HG03103 (cell line): ENCODE measurements at regions not wholly inside any gene's neighbourhood (a gene's known extent, or its start where the extent isn't known, plus 50 kb on each side); places are given as distances from the start of the nearest gene placed in this dataset.
"Not testable (repeated sequence)": the region's sequence is repeated elsewhere in the genome, so short reads cannot be mapped to it uniquely, and the experiment has no call there.

Experiments
- ATAC-seq: cut with Tn5 transposase; IDR thresholded peaks from one replicate; pipeline ENCODE4 v1.9.1; 2021; ENCODE audit warnings: low read depth; ENCODE audit not compliant: unreplicated experiment

DNA sequence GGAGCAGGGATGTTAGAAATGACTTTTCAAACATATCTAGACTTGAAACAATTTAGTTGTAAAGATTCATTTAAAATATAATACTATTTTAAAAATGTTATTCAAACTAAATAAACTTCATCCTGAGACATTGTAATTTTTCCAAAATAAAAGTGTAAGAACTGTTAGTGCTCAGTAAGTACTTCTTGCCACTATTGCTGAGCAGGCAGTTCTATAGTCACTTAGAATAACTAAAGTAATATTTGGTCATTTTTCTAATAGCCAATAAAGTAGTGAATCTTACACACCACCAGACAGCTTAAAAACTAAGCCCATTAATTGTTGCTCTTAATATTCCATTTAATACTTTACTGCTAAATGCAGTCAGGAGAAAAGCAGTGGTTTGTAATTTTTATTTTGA is 1120.0 kb upstream of the CDH10 start:
- no peak for ATAC-seq

DNA sequence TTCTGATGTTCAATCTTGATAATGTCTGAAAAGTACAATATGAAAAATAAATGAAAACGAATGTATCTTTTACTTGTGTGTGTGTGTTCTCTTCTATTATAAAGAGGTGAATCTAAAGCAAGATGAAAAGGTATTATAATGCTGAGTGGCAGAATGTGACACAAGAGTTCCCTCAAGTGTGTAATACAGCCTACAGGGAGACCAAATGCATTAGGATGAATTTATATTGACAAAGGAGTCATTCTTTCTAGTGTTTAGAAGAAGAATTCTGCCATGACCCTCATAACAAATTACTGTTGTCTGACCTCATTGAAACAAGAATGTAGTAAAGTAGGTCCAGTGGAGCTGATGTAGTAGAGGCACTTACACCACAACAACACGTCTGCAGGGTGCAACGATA is 1119.0 kb upstream of the CDH10 start:
- no peak for ATAC-seq

DNA sequence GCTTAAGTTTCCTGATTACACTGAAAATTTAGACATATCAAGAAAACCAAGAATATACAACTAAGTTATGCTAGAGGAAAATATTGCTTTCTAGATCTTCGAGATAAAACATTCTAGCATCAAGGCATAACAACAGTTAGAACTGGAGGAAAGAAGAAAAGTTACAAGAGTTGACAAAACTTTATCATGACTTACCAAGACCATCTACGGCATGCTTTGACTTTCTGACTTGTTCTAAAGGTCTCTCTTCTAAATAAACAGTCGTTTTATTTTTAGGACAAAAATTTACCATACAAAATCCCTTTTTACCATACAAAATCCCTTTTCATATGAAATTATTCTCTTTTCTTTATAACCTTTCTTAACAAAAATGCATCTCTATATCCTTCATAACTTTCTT is 1110.1 kb upstream of the CDH10 start:
- no peak for ATAC-seq

DNA sequence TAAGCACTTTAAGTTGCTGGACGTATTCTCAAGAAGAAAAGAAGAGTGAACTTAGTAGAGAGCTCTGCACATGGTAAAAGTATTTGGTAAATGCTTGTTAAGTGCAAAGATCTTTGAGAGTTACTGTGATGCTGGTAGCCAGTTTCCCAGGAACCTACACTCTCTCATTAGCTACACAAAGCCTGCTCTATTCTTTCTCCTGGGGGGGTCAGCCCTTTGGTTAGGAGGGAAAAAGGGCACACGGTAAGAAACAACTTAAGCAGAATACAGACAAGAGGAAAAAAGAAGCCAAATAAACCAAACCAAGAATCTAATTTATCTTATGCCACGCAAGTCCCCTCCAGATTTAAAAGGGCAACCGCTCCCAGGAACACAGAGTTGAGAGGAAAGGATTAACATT is 1100.1 kb upstream of the CDH10 start:
- ATAC-seq = no peak

DNA sequence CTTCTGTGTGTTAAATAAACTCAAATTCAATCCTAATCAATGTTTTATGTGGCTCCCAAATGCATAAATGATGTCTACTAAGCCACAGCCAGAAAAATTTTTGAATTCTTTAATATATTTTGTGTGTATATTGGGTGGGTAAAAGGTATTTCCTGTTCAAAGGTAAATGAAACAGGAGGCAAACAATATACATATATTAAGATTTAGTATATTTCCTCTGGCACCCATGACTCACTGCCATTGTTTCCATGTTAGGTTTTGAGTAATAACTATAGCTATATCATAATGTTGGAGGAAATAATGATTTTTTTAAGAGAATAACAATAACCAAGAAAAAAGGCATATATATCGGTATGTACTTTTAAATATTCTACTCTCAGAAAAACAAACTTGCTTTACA is 1071.9 kb upstream of the CDH10 start:
- ATAC-seq = no peak

DNA sequence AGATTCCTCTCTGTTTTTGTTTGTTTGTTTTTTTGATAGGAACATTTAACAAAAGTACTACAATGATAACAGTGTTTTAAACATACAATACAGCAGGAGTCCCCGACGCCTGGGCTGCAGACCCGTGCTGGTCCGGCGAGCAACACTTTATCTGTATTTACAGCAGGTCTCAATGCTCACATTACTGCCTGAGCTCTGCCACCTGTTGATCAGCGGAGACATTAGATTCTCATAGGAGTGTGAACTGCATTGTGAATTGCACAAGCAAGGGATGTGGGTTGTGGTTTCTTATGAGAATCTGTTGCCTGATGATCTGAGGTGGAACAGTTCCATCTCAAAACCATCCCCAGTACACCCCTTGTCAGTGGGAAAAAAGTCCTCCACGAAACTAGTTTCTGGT is 1068.5 kb upstream of the CDH10 start:
- ATAC-seq = no peak

DNA sequence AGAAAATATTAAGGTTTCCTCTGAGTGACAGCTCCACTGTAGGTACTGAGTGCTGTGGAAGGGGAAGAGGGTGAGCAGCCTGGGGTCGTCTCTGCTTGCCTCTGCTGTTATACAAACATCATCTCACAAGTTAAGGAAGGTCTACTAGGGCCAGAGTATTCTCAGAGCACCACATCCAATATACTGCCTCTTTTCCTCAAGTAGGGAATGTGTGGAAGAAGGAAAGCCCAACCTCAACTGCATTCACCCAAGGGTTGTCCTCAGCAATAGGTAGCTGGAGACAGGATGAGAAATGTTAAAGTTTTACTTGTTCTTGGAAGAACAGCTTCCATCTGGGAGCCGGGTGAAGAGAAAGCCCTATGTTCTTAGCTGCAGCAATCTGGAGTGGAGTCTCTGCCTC is 1062.3 kb upstream of the CDH10 start:
- ATAC-seq = no peak

DNA sequence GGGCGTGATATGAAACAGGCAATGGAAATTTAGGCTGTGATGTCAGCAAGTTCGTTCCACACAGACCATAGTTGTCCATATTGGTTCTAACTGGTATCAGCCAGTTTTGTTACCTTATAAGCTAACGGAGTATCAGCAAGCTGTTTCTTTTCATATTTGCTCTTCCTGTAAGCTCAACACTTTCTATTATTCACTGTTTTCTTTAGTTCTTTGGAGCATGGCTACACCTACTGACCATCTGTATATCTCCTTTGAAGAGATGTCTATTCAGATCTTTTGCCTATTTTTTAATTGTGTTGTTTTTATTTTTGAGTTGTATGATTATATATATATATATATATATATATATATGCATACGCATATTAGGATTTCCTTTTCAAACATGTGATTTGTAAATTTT is 1057.2 kb upstream of the CDH10 start:
- ATAC-seq = no peak

DNA sequence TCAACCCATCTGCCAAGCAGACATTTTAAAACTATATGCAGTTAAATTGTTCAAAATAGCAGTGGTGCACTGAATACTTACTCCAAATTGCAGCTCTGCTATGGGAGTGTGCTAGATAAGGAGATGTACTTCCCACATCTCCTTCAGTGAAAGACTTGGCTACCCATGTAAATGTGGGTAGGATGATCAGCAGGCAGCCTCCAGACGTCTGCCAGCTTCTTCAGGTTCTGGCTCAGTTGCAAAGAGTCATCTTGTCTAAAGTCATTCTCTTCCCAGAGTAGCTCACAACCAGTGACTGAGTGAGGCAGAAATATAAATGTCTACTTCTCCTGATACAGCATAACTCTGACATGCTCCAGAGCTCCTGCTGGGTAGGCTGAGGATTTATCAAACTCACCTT is 1050.0 kb upstream of the CDH10 start:
- no peak for ATAC-seq

DNA sequence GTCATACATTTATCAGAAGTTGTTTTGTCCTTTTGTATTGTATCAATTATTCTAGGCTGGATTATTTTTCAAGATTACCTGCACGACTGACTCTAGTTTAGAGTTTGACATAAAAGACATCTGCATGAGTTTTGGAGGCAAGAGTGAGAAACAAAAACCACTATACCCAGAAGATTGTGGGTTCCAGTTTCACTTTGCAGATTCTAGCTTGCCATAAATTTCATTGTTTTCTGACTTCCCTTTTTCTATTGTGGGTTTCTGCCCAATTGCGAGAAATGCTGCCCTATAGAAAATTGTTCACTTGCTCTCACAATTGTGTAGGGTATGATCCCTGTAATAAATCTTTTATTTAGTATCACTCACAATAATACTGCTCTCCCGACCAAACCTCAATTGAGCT is 1043.4 kb upstream of the CDH10 start:
- ATAC-seq = peak; percentile 70

DNA sequence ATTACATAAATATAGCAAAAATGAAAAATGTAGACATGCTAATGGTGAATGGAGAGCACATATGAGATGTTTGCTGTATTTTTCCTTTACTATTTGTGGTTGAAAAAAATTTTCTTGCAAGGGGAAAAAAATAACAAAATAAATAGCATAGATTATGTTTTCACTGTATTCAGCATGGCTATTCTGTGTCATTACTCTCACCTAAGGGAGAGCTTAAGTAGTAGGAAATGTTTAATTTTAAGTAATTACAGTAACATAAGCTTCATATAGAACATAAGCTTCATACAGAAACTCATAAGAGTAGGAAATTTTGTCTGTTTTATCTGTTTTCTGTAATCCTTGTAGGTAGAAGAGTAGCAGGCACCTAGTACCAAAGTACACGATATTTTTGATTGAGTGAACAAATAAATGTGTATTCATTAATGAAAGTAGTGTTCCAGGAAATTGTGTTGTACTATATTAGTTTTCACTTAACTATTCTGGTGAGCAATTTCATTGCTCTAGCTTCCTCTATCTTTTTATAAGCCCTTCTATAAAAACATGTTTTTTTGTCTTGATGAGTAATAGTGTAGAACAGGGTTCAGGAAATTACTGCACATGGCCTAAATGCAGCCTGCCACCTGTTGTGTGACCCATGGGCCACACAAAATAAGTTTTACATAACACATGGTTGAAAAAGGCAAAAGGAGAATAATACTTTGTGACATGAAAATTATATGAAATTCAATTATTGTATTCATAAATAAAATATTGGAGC is 1025.0 kb upstream of the CDH10 start:
- no peak for ATAC-seq

DNA sequence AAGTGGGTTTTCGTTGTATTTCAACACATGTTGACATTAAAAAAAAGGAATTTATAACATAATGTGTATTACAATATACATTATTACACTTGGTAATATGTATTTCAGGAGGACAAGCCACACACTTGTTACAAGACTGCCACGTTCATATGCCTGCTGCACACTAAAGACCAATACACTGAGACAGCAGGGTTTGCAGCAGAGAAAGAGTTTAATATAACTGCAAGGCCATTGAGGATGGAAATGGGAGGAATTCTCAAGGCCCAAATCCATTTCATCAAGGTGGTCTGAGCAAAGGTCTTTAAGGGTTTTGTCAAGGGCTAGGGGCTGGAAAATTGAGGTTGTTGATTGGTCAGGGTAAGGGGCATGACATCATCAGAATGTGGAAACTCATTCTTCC is 1017.8 kb upstream of the CDH10 start:
- ATAC-seq = no peak

DNA sequence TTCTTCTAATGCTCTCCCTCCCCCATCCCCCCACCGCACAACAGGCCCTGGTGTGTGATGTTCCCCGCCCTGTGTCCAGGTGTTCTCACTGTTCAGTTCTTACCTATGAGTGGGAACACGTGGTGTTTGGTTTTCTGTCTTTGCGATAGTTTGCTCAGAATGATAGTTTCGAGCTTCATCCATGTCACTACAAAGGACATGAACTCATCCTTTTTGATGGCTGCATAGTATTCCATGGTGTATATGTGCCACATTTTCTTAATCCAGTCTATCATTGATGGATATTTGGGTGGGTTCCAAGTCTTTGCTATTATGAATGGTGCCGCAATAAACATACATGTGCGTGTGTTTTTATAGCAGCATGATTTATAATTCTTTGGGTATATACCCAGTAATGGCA is 1005.5 kb upstream of the CDH10 start:
- not testable (repeated sequence) for ATAC-seq

DNA sequence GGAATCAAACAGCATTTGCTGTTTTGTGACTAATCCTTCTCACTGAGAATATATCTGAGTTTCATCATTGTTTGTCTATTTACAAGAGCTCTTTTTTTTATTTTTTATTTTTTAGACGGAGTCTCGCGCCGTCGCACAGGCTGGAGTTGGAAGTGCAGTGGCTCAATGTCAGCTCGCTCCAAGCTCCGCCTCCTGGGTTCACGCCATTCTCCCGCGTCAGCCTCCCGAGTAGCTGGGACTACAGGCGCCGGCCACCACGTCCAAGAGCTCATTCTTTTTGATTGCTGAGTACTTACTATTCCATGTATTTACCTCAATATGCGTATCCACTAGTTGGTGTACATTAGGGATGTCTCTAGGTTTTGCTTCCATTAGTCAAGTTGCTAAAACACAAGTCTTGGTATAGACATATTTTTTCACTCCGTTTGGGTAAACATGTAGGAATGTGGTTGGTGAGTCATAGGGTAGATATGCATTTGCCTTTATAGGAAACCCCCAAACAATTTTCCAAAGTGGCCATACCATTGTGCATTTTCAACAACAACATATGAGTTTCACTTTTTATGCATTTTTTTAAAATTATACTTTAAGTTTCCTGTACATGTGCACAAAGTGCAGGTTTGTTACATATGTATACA is 1005.0 kb upstream of the CDH10 start:
- no peak for ATAC-seq

DNA sequence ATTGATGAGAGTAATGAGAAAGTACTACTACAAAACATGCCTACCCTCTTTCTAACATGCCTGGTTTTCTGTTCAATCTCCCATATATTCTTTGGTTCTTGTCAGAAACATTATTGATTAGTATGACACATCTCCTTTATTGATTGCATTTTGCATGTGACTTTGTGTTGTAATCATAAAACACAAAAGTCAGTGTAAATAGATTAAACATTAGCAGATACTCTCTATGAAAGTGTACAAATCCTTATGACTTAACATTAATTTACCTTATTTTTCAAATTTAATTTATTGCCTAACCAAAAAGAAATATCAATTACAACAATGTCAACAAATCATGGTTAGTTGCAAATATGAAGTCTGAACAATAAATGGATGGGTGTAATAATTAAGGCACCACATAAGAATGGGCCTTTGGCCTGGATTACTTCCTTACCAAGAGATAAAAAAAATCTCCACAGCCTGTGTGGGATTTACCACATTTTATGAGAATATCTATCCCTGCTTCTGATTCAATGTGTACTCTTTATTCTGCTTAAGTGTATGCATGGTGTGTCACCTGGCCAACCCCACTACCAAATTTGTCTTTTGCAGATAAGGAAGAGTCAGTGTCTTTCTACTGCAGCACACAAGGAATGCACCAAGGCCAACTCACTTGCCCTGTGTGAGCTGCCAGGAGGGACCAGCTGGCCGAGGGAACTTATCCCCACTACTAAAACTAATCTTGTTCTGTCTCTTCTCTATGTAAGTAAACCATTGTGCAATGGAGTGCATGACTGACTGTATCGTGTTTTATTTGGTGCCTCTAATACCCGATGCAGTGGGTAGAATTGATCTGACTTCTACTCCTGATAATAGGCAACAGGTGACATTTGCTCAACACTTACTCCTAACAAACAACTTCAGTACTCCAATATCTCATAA is 1001.9 kb upstream of the CDH10 start:
- no peak for ATAC-seq

DNA sequence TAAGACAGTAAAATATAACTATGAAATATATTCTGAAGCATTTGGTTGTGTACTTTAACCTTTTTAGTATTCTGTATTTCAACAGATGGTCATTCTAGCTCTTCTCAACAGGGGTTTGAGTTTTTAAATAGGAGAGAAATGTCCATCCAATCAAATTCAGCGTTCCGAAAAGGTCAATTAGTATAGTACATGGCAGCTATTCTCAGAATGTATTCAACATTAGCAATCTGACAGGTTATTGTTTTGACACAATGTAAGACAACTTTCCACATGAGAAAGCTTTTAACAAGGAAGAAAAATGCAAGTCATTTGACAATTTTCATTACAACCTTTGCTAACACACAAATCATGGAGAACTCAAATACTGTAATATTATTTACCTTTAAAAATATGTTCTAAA is 996.3 kb upstream of the CDH10 start:
- no peak for ATAC-seq

DNA sequence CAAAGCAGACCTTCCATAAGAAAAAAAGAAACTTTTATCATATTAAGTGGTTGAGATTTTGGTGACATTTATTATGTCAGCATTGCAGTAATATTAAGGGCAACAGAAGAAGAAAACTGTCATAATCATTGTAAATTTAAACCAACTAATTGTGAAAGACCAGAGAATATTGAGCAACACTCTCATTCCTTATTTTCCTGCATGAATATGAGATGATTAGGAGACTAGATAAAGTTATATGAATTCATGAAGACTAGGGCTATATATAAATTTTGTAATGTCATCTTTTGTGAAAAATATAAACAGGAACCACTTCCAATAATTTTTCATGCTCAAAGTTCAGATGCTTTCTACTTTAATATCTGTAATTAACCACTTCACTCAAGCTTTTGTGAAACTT is 974.5 kb upstream of the CDH10 start:
- no peak for ATAC-seq

DNA sequence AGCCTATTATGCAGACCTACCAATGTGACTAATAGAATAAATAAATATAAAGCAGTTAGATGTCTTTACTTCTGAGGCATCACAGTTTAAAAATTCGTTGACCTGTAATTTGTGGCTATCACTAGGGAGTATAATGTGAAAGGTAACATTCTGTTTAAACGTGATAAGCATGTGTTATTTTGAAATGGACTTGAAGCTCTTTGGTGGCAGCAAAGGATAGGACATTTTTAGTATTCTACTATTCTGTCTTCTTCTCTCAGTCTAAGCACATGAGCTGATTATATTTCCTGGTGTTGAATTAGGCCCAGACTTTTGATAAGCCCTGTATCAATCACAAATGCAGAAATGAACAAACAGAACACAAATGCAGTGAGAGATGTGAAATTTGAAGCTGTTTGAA is 974.0 kb upstream of the CDH10 start:
- no peak for ATAC-seq

DNA sequence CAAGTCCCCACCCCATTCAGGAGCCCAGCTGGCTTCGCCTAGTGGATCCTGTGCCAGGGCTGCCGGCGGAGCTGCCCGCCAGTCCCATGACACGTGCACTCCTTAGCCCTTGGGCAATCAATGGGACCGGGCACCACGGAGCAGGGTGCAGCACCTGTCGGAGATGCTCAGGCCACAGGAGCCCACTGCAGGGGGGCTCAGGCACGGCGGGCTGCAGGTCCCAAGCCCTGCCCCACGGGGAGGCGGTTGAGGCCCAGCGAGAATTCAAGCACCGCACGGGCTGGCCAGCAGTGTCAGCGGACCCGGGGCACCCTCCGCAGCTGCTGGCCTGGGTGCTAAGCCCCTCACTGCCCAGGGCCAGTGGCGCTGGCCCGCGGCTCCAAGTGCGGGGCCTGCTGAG is 969.7 kb upstream of the CDH10 start:
- ATAC-seq = no peak

DNA sequence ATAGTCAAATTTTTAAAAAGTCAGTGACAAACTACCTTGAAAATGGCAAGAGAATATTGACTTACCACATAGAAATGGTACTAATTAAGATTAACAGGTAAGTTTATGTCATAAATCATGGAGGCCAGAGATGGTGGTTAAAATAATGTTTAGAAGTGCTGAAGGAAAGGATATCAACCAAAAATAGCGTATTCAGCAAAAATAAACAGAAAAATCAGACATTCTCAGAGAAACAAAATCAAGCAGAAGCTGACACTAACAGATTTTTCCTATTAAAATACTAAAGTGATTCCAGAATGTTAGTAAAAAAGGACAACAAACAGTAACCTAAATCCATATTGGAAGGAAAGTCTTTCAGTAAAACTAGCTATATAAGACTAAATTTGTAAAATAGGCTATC is 959.9 kb upstream of the CDH10 start:
- no peak for ATAC-seq

DNA sequence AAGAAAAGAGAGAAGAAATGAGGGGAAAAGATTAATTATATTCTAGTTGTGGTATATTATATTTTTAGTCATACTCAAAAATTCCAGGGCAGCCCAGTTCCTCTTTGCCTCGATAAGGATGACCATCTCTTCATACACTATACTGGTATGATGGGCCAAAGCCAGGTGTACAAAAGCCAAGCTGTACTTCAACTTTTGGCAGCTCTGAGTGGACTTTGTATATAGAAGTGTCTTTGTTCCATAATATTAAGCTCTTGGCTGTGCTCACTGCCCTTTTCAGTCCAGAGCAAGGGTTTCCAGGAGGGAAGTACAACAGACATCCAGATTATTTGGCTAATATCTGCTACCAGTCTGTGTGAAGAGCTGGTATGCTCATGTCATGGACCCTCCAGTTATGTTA is 934.3 kb upstream of the CDH10 start:
- no peak for ATAC-seq

DNA sequence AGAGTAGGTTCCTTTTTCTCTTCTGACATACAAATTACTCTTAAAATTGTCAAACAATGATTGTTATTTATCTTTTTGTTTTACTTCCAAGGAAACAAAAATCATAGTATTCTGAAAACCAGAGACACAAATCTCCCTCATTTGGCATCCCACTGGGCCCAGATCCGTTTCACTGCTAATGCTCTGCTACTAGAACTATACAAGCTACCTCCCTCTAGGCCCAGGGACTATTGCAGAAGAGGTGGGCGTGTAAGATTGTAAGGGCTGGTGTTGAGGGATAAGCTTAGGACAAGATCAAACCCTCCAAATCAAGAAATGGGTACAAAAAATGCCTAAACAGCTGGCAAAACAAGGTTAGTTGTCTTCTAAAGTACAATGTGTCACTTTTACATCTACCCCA is 928.9 kb upstream of the CDH10 start:
- ATAC-seq = no peak
